Activated naive CD4-positive, alpha-beta T cell treated with anti-CD3 and anti-CD28 coated beads, Interleukin-2, amount 10 ng/mL, durations not matched to agents 7 days and 5 days (primary cell): ENCODE measurements at regions not wholly inside any gene's neighbourhood (a gene's known extent, or its start where the extent isn't known, plus 50 kb on each side); places are given as distances from the start of the nearest gene placed in this dataset.
A peak's percentile ranks its signal among the peaks of the same experiment; 100 is the strongest.

Experiments used
- CTCF ChIA-PET: fragments of 350-600 bp; sonication (Branson Sonifier 250); formaldehyde crosslinking; loops from one replicate; lab custom pipeline; 2021; ENCODE audit warnings: antibody characterized with exemption; lab: Charles Lee
- DNase-seq: peaks from one replicate; pipeline ENCODE4 v3.0.0-alpha.2; 2020
- H3K27ac Mint-ChIP-seq: one replicate; pipeline ENCODE4 v1.8.0; 2021; ENCODE audit warnings: mild to moderate bottlenecking, moderate library complexity, mixed read lengths
- H3K27me3 Mint-ChIP-seq: one replicate; pipeline ENCODE4 v1.8.0; 2021; ENCODE audit warnings: mild to moderate bottlenecking, mixed read lengths
- H3K36me3 Mint-ChIP-seq: one replicate; pipeline ENCODE4 v1.8.0; 2021; ENCODE audit warnings: mixed read lengths
- H3K4me1 Mint-ChIP-seq: one replicate; pipeline ENCODE4 v1.8.0; 2021; ENCODE audit warnings: mixed read lengths
- H3K4me3 Mint-ChIP-seq: one replicate; pipeline ENCODE4 v1.8.0; 2021; ENCODE audit warnings: mild to moderate bottlenecking, moderate library complexity, mixed read lengths
- H3K9me3 Mint-ChIP-seq: one replicate; pipeline ENCODE4 v1.8.0; 2021; ENCODE audit warnings: mixed read lengths

GRCh38 chr12:16949371-16949770 is 343.4 kb upstream of the LMO3 start:
- no peak for DNase-seq
- H3K27ac Mint-ChIP-seq, result no peak overlapping the region
- no peaks in the 10 kb centered on the region for H3K36me3 Mint-ChIP-seq
- H3K4me1 Mint-ChIP-seq, result no peaks in the 10 kb centered on the region
- CTCF ChIA-PET, result interaction anchor here (1.3 kb wide), 1 partner anchor 9 kb away, joined by 4 read pairs; no protein-coding TSS in a partner anchor
- H3K4me3 Mint-ChIP-seq, result no peak overlapping the region
- H3K27me3 Mint-ChIP-seq, result no peaks in the 10 kb centered on the region
- peaks cover 1% of the 10 kb centered on the region for H3K9me3 Mint-ChIP-seq

GRCh38 chr12:16946704-16947103 is 340.7 kb upstream of the LMO3 start:
- DNase-seq, result no peak
- Mint-ChIP-seq H3K9me3 (peaks cover 2% of the 10 kb centered on the region), H3K36me3 (no peaks in the 10 kb centered on the region), H3K4me3 (no peak overlapping the region), H3K4me1 (no peaks in the 10 kb centered on the region), H3K27ac (no peak overlapping the region), H3K27me3 (no peaks in the 10 kb centered on the region)
- CTCF ChIA-PET, result no interaction called here

- H3K4me1 Mint-ChIP-seq, result no peaks in the 10 kb centered on the region
- peaks cover 25% of the 10 kb centered on the region for H3K9me3 Mint-ChIP-seq
- peak; percentile 19 for DNase-seq
- CTCF ChIA-PET, result interaction anchor here (1.2 to 1.3 kb wide), 2 partner anchors 10 to 1053 kb away, joined by 3 to 4 read pairs; no protein-coding TSS in a partner anchor
- no peaks in the 10 kb centered on the region for H3K36me3 Mint-ChIP-seq
- H3K27me3 Mint-ChIP-seq, result no peaks in the 10 kb centered on the region
- H3K4me3 Mint-ChIP-seq, result no peak overlapping the region
- H3K27ac Mint-ChIP-seq, result no peak overlapping the region
These were observed 333.9 kb upstream of the LMO3 start for GRCh38 chr12:16939871-16940306.

- Mint-ChIP-seq H3K9me3 (peaks cover 14% of the 10 kb centered on the region), H3K27ac (no peak overlapping the region), H3K4me3 (no peak overlapping the region), H3K27me3 (no peaks in the 10 kb centered on the region), H3K4me1 (no peaks in the 10 kb centered on the region), H3K36me3 (no peaks in the 10 kb centered on the region)
- CTCF ChIA-PET, result no interaction called here
- DNase-seq, result no peak
These were observed 321.3 kb upstream of the LMO3 start for GRCh38 chr12:16927259-16927658.

- Mint-ChIP-seq H3K27me3 (no peaks in the 10 kb centered on the region), H3K27ac (no peak overlapping the region), H3K36me3 (no peaks in the 10 kb centered on the region), H3K9me3 (peaks cover 20% of the 10 kb centered on the region), H3K4me3 (no peak overlapping the region), H3K4me1 (no peaks in the 10 kb centered on the region)
- CTCF ChIA-PET, result no interaction called here
- no peak for DNase-seq
These were observed 314.5 kb upstream of the LMO3 start for GRCh38 chr12:16920451-16920850.

GRCh38 chr12:16919551-16919950 is 313.6 kb upstream of the LMO3 start:
- Mint-ChIP-seq H3K36me3 (no peaks in the 10 kb centered on the region), H3K27me3 (no peaks in the 10 kb centered on the region), H3K4me3 (no peak overlapping the region), H3K27ac (no peak overlapping the region), H3K4me1 (no peaks in the 10 kb centered on the region), H3K9me3 (peaks cover 14% of the 10 kb centered on the region)
- no peak for DNase-seq
- CTCF ChIA-PET, result no interaction called here

GRCh38 chr12:16914853-16915252 is 308.9 kb upstream of the LMO3 start:
- Mint-ChIP-seq H3K9me3 (peaks cover 19% of the 10 kb centered on the region), H3K27me3 (no peaks in the 10 kb centered on the region), H3K36me3 (no peaks in the 10 kb centered on the region), H3K4me1 (no peaks in the 10 kb centered on the region), H3K4me3 (no peak overlapping the region), H3K27ac (no peak overlapping the region)
- CTCF ChIA-PET, result no interaction called here
- no peak for DNase-seq

- Mint-ChIP-seq H3K4me3 (no peak overlapping the region), H3K9me3 (peaks cover 18% of the 10 kb centered on the region), H3K27ac (no peak overlapping the region), H3K4me1 (no peaks in the 10 kb centered on the region), H3K36me3 (no peaks in the 10 kb centered on the region), H3K27me3 (no peaks in the 10 kb centered on the region)
- DNase-seq, result no peak
- CTCF ChIA-PET, result no interaction called here
These were observed 308.0 kb upstream of the LMO3 start for GRCh38 chr12:16913832-16914490.

- Mint-ChIP-seq H3K4me3 (no peak overlapping the region), H3K27me3 (no peaks in the 10 kb centered on the region), H3K27ac (no peak overlapping the region), H3K9me3 (peaks cover 22% of the 10 kb centered on the region), H3K4me1 (no peaks in the 10 kb centered on the region), H3K36me3 (no peaks in the 10 kb centered on the region)
- CTCF ChIA-PET, result no interaction called here
- no peak for DNase-seq
These were observed 296.0 kb upstream of the LMO3 start for GRCh38 chr12:16901946-16902345.

GRCh38 chr12:16893426-16893825 is 287.5 kb upstream of the LMO3 start:
- H3K36me3 Mint-ChIP-seq, result no peaks in the 10 kb centered on the region
- peaks cover 12% of the 10 kb centered on the region for H3K9me3 Mint-ChIP-seq
- no peak for DNase-seq
- H3K4me3 Mint-ChIP-seq, result no peak overlapping the region
- no peak overlapping the region for H3K27ac Mint-ChIP-seq
- H3K27me3 Mint-ChIP-seq, result no peaks in the 10 kb centered on the region
- CTCF ChIA-PET, result no interaction called here
- H3K4me1 Mint-ChIP-seq, result no peaks in the 10 kb centered on the region

- no peaks in the 10 kb centered on the region for H3K36me3 Mint-ChIP-seq
- H3K4me3 Mint-ChIP-seq, result no peak overlapping the region
- peaks cover 7% of the 10 kb centered on the region for H3K9me3 Mint-ChIP-seq
- no peak overlapping the region for H3K27ac Mint-ChIP-seq
- CTCF ChIA-PET, result no interaction called here
- no peak for DNase-seq
- no peaks in the 10 kb centered on the region for H3K4me1 Mint-ChIP-seq
- H3K27me3 Mint-ChIP-seq, result no peaks in the 10 kb centered on the region
These were observed 285.7 kb upstream of the LMO3 start for GRCh38 chr12:16891673-16892072.

- no peak overlapping the region for H3K4me3 Mint-ChIP-seq
- no peak for DNase-seq
- no peaks in the 10 kb centered on the region for H3K36me3 Mint-ChIP-seq
- CTCF ChIA-PET, result no interaction called here
- no peak overlapping the region for H3K27ac Mint-ChIP-seq
- no peaks in the 10 kb centered on the region for H3K27me3 Mint-ChIP-seq
- H3K4me1 Mint-ChIP-seq, result no peaks in the 10 kb centered on the region
- peaks cover 5% of the 10 kb centered on the region for H3K9me3 Mint-ChIP-seq
These were observed 278.9 kb upstream of the LMO3 start for GRCh38 chr12:16884819-16885218.

GRCh38 chr12:16884056-16884455 is 278.1 kb upstream of the LMO3 start:
- H3K27ac Mint-ChIP-seq, result no peak overlapping the region
- no peaks in the 10 kb centered on the region for H3K27me3 Mint-ChIP-seq
- CTCF ChIA-PET, result no interaction called here
- no peaks in the 10 kb centered on the region for H3K36me3 Mint-ChIP-seq
- no peak for DNase-seq
- peaks cover 4% of the 10 kb centered on the region for H3K9me3 Mint-ChIP-seq
- H3K4me3 Mint-ChIP-seq, result no peak overlapping the region
- H3K4me1 Mint-ChIP-seq, result no peaks in the 10 kb centered on the region

- Mint-ChIP-seq H3K4me1 (no peaks in the 10 kb centered on the region), H3K9me3 (peaks cover 2% of the 10 kb centered on the region), H3K36me3 (no peaks in the 10 kb centered on the region), H3K4me3 (no peak overlapping the region), H3K27ac (no peak overlapping the region), H3K27me3 (no peaks in the 10 kb centered on the region)
- no peak for DNase-seq
- CTCF ChIA-PET, result no interaction called here
These were observed 276.1 kb upstream of the LMO3 start for GRCh38 chr12:16881986-16882570.

- no peaks in the 10 kb centered on the region for H3K27me3 Mint-ChIP-seq
- H3K27ac Mint-ChIP-seq, result no peak overlapping the region
- H3K36me3 Mint-ChIP-seq, result no peaks in the 10 kb centered on the region
- CTCF ChIA-PET, result no interaction called here
- no peaks in the 10 kb centered on the region for H3K4me1 Mint-ChIP-seq
- DNase-seq, result no peak
- peaks cover 6% of the 10 kb centered on the region for H3K9me3 Mint-ChIP-seq
- no peak overlapping the region for H3K4me3 Mint-ChIP-seq
These were observed 274.9 kb upstream of the LMO3 start for GRCh38 chr12:16880864-16881285.
